IMR-90 (cell line): ENCODE measurements at regions not wholly inside any gene's neighbourhood (a gene's known extent, or its start where the extent isn't known, plus 50 kb on each side); places are given as distances from the start of the nearest gene placed in this dataset.

Source experiments
- ATAC-seq: fragments of 200-7000 bp; cut with Tn5 transposase; 2 replicates; pipeline ENCODE4 v1.9.1; 2020; ENCODE audit warnings: low read depth, mild to moderate bottlenecking, moderate library complexity
- BruUV-seq: library from RNA; stranded (reverse); fragments of 400-500 nt; replicated peaks from 2 replicates; lab custom pipeline; 2021; lab: Mats Ljungman, UMichigan
- CTCF ChIA-PET: fragments of 300-600 bp; formaldehyde crosslinking; extraction: SDS; loops from one replicate; lab custom pipeline; 2021; ENCODE audit warnings: antibody characterized with exemption; lab: Yijun Ruan, JAX
- POLR2A ChIA-PET: fragments of 300-600 bp; sonication (Branson Sonifier 250); formaldehyde crosslinking; loops from one replicate; lab custom pipeline; 2022; ENCODE audit warnings: antibody characterized with exemption; ENCODE audit not compliant: unreplicated experiment; lab: Charles Lee
- DNase-seq: peaks from one replicate; pipeline ENCODE4 v3.0.0; 2013
- H2AFZ ChIP-seq: replicated peaks from 2 replicates; pipeline ENCODE3; 2013; ENCODE audit warnings: low read length, mild to moderate bottlenecking; ENCODE audit not compliant: poor library complexity
- H2AK5ac ChIP-seq: 2 replicates; pipeline ENCODE4 v1.6.1; 2013; ENCODE audit warnings: low read depth, low read length, inconsistent platforms
- H2AK9ac ChIP-seq: replicated peaks from 2 replicates; pipeline ENCODE3; 2013; ENCODE audit warnings: mild to moderate bottlenecking, low read depth, low read length, moderate library complexity; ENCODE audit not compliant: poor library complexity
- H2BK120ac ChIP-seq: 2 replicates; pipeline ENCODE4 v1.6.1; 2013; ENCODE audit warnings: low read depth, low read length, inconsistent platforms
- H2BK15ac ChIP-seq: 3 replicates; pipeline ENCODE4 v1.6.1; 2013; ENCODE audit warnings: low read depth, low read length, inconsistent platforms
- H2BK20ac ChIP-seq: 2 replicates; pipeline ENCODE4 v1.6.1; 2013; ENCODE audit warnings: low read depth, mild to moderate bottlenecking, inconsistent platforms, low read length, moderate library complexity
- H2BK5ac ChIP-seq: 2 replicates; pipeline ENCODE4 v1.6.1; 2013; ENCODE audit warnings: mild to moderate bottlenecking, low read depth, low read length, inconsistent platforms; ENCODE audit not compliant: poor library complexity, severe bottlenecking
- H3K14ac ChIP-seq: replicated peaks from 2 replicates; pipeline ENCODE4 v1.6.1; 2013; ENCODE audit warnings: low read depth, low read length, inconsistent platforms
- H3K18ac ChIP-seq: 2 replicates; pipeline ENCODE4 v1.6.1; 2013; ENCODE audit warnings: low read depth, low read length, control low read depth
- H3K23ac ChIP-seq: 2 replicates; pipeline ENCODE4 v1.6.1; 2013; ENCODE audit warnings: low read depth, low read length, inconsistent platforms
- H3K27ac ChIP-seq: 2 replicates; pipeline ENCODE4 v1.5.1; 2013; ENCODE audit warnings: mild to moderate bottlenecking, control low read depth, low read length; ENCODE audit not compliant: insufficient read depth
- H3K27me3 ChIP-seq: 2 replicates; pipeline ENCODE4 v1.6.1; 2013; ENCODE audit warnings: low read length; ENCODE audit not compliant: control insufficient read depth, insufficient read depth
- H3K36me3 ChIP-seq: 2 replicates; pipeline ENCODE4 v1.6.1; 2013; ENCODE audit warnings: low read length, mixed read lengths; ENCODE audit not compliant: control insufficient read depth, insufficient read depth
- H3K4ac ChIP-seq: 2 replicates; pipeline ENCODE4 v1.6.1; 2013; ENCODE audit warnings: low read depth, low read length, inconsistent platforms
- H3K4me1 ChIP-seq: 2 replicates; pipeline ENCODE4 v1.6.1; 2013; ENCODE audit warnings: low read length, mixed read lengths; ENCODE audit not compliant: control insufficient read depth, insufficient read depth
- H3K4me2 ChIP-seq: 2 replicates; pipeline ENCODE4 v1.6.1; 2013; ENCODE audit warnings: low read depth, mild to moderate bottlenecking, control low read depth, low read length, moderate library complexity
- H3K4me3 ChIP-seq: 2 replicates; pipeline ENCODE4 v1.5.1; 2013; ENCODE audit warnings: low read depth, mild to moderate bottlenecking, control low read depth, low read length, moderate library complexity; ENCODE audit not compliant: insufficient read depth
- H3K56ac ChIP-seq: 2 replicates; pipeline ENCODE4 v1.6.1; 2013; ENCODE audit warnings: low read length, inconsistent platforms; ENCODE audit not compliant: insufficient read depth; ENCODE audit errors: extremely low read depth
- H3K79me1 ChIP-seq, 2 experiments: 2 replicates each; pipeline ENCODE4 v1.6.1; 2013; ENCODE audit warnings: low read length in 2 of 2, inconsistent platforms in 1 of 2, low read depth in 1 of 2
- H3K9ac ChIP-seq: 2 replicates; pipeline ENCODE4 v1.6.1; 2013; ENCODE audit warnings: low read depth, low read length, control low read depth
- H3K9me1 ChIP-seq: 2 replicates; pipeline ENCODE4 v1.6.1; 2013; ENCODE audit warnings: low read length, inconsistent platforms; ENCODE audit not compliant: insufficient read depth
- H3K9me3 ChIP-seq: 2 replicates; pipeline ENCODE4 v1.6.1; 2013; ENCODE audit warnings: low read length; ENCODE audit not compliant: control insufficient read depth, insufficient read depth
- H4K20me1 ChIP-seq: 2 replicates; pipeline ENCODE4 v1.6.1; 2013; ENCODE audit warnings: low read length, inconsistent platforms; ENCODE audit not compliant: insufficient read depth
- H4K5ac ChIP-seq: 2 replicates; pipeline ENCODE4 v1.6.1; 2013; ENCODE audit warnings: mild to moderate bottlenecking, low read depth, low read length, control low read depth
- H4K8ac ChIP-seq, 2 experiments: 2 replicates each; pipeline ENCODE4 v1.6.1; 2013; ENCODE audit warnings: low read depth in 2 of 2, low read length in 2 of 2, control low read depth in 1 of 2, inconsistent platforms in 1 of 2
- H4K91ac ChIP-seq: 2 replicates; pipeline ENCODE4 v1.6.1; 2013; ENCODE audit warnings: low read depth, low read length, inconsistent platforms; ENCODE audit not compliant: insufficient read depth
- BHLHE40 ChIP-seq: fragments of 150-350 bp; IDR thresholded peaks from 2 replicates; pipeline ENCODE4 v1.6.1; 2016; ENCODE audit warnings: mild to moderate bottlenecking, low read depth, low read length
- CHD1 ChIP-seq: IDR thresholded peaks from 2 replicates; pipeline ENCODE4 v1.6.1; 2012; ENCODE audit warnings: low read depth, low read length, improper control_type of control experiment
- CTCF ChIP-seq: conservative IDR thresholded peaks from 2 replicates; pipeline ENCODE4 v1.5.1; 2012; ENCODE audit warnings: mild to moderate bottlenecking, low read depth, low read length, improper control_type of control experiment
- MAZ ChIP-seq: IDR thresholded peaks from 2 replicates; pipeline ENCODE4 v1.6.1; 2012; ENCODE audit warnings: low read depth, mild to moderate bottlenecking, low read length, improper control_type of control experiment, moderate library complexity, borderline replicate concordance
- POLR2A ChIP-seq: IDR thresholded peaks from 2 replicates; pipeline ENCODE4 v1.6.1; 2012; ENCODE audit warnings: mild to moderate bottlenecking, low read depth, low read length
- RAD21 ChIP-seq: IDR thresholded peaks from 2 replicates; pipeline ENCODE4 v1.6.1; 2012; ENCODE audit warnings: low read length, improper control_type of control experiment
- RCOR1 ChIP-seq: IDR thresholded peaks from 2 replicates; pipeline ENCODE4 v1.6.1; 2012; ENCODE audit warnings: mild to moderate bottlenecking, low read length, improper control_type of control experiment; ENCODE audit not compliant: insufficient replicate concordance
- SMC3 ChIP-seq: fragments of 150-350 bp; IDR thresholded peaks from 2 replicates; pipeline ENCODE4 v1.6.1; 2016; ENCODE audit warnings: low read depth, mild to moderate bottlenecking, antibody characterized with exemption, low read length, moderate library complexity
- WGBS, 2 experiments: methylation state at CpG; one replicate each; pipeline versions ENCODE4 v1.1.5 to v1.1.7; 2013; ENCODE audit warnings: missing lambda C conversion rate in 2 of 2; ENCODE audit not compliant: insufficient read length in 1 of 2; ENCODE audit errors: extremely low coverage in 2 of 2; 5-methylcytosine and 5-hydroxymethylcytosine counted together
- dilution Hi-C: fragments of 300-500 bp; cut with HindIII; formaldehyde crosslinking; loops from one replicate; pipeline ENCODE4 v1.14.3; 2018; ENCODE audit warnings: low sequenced_read_pairs; ENCODE audit not compliant: unreplicated experiment
- in situ Hi-C: fragments of 300-500 bp; cut with MboI; formaldehyde crosslinking; loops from 3 replicates; pipeline ENCODE4 v1.14.3; 2019; ENCODE audit warnings: low sequenced_read_pairs, inconsistent platforms, mixed read lengths
- intact Hi-C: fragments of 100-400 bp; cut with micrococcal nuclease; formaldehyde crosslinking; loops from 2 replicates; pipeline ENCODE4 v1.10.0; 2022
- TF ChIP-seq, protein P1 (sequence below): fragments of 150-350 bp; IDR thresholded peaks from 2 replicates; pipeline ENCODE4 v1.6.1; 2016; ENCODE audit warnings: low read depth, mild to moderate bottlenecking, low read length, moderate library complexity, borderline replicate concordance

- POLR2A ChIA-PET = no interaction called here
- no peak overlapping the region for H2BK5ac ChIP-seq
- H2BK20ac ChIP-seq = no peak overlapping the region
- no peak overlapping the region for H2BK120ac ChIP-seq
- H2BK15ac ChIP-seq = no peak overlapping the region
- H3K9ac ChIP-seq = no peak overlapping the region
- no peak for ATAC-seq
- H3K56ac ChIP-seq = no peak overlapping the region
- H3K27me3 ChIP-seq = no peaks in the 10 kb centered on the region
- no peak overlapping the region for H2AK5ac ChIP-seq
- no peak overlapping the region for H3K4ac ChIP-seq
- intact Hi-C loops (no loop called here), dilution Hi-C loops (no loop called here), in situ Hi-C loops (no loop called here)
- H2AK9ac ChIP-seq = no peak overlapping the region
- H3K18ac ChIP-seq = no peak overlapping the region
- no peak overlapping the region for H4K5ac ChIP-seq
- no peaks in the 10 kb centered on the region for H3K4me1 ChIP-seq
- H3K4me3 ChIP-seq = no peak overlapping the region
- no peak overlapping the region for H4K91ac ChIP-seq
- no peak for DNase-seq
- H4K8ac ChIP-seq = no peak overlapping the region
- H3K4me2 ChIP-seq = no peak overlapping the region
- peaks cover 8% of the 10 kb centered on the region; the same call in 1 of the 2 replicates for H4K20me1 ChIP-seq
- H2AFZ ChIP-seq = no peak overlapping the region
- H3K36me3 ChIP-seq = 0 out of 2 replicates have a peak, but pooled peaks cover 1% of the 10 kb centered on the region
- BruUV-seq = no TSS peak
- peaks cover 16 to 31% of the 10 kb centered on the region in 2 experiments for H3K79me1 ChIP-seq
- no peak overlapping the region for H3K23ac ChIP-seq
- 0 out of 2 replicates have a peak, but pooled peaks cover 3% of the 10 kb centered on the region for H3K9me1 ChIP-seq
- CTCF ChIA-PET = interaction anchor here (2.2 kb wide), 1 partner anchor 8 kb away, joined by 11 read pairs; no protein-coding TSS in a partner anchor
- H3K27ac ChIP-seq = no peak overlapping the region
- H3K9me3 ChIP-seq = no peaks in the 10 kb centered on the region
- no peak overlapping the region for H3K14ac ChIP-seq
- TF ChIP-seq SMC3 = no peak
- TF ChIP-seq CTCF = no peak
- no peak for TF ChIP-seq RAD21
- no peak for TF ChIP-seq POLR2A
- no peak for TF ChIP-seq RCOR1
- TF ChIP-seq, protein P1, sequence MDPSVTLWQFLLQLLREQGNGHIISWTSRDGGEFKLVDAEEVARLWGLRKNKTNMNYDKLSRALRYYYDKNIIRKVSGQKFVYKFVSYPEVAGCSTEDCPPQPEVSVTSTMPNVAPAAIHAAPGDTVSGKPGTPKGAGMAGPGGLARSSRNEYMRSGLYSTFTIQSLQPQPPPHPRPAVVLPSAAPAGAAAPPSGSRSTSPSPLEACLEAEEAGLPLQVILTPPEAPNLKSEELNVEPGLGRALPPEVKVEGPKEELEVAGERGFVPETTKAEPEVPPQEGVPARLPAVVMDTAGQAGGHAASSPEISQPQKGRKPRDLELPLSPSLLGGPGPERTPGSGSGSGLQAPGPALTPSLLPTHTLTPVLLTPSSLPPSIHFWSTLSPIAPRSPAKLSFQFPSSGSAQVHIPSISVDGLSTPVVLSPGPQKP = no peak
- no peak for TF ChIP-seq MAZ
- TF ChIP-seq BHLHE40 = no peak
- no peak for TF ChIP-seq CHD1
- WGBS, 2 experiments = 89% methylated on average over 1 of the region's 4 CpGs; no CpG with 5 or more reads in 1 of the 2 experiments
These were observed 61.6 kb downstream of the RGS12 start for GRCh38 chr4:3354455-3354811.
